DND-41 (cell line): ENCODE measurements at regions not wholly inside any gene's neighbourhood (a gene's known extent, or its start where the extent isn't known, plus 50 kb on each side); places are given as distances from the start of the nearest gene placed in this dataset.

Source experiments
- ATAC-seq: fragments of 200-7000 bp; cut with Tn5 transposase; 3 replicates; pipeline ENCODE4 v1.9.1; 2021; ENCODE audit warnings: low read depth; ENCODE audit not compliant: insufficient read depth
- DNase-seq: peaks from one replicate; pipeline ENCODE4 v3.0.0-alpha.2; 2020
- H2AFZ ChIP-seq: 2 replicates; pipeline ENCODE4 v1.6.0; 2012; ENCODE audit warnings: low read depth, low read length
- H3K27ac ChIP-seq: 2 replicates; pipeline ENCODE4 v1.5.1; 2012; ENCODE audit warnings: low read length, inconsistent platforms
- H3K27me3 ChIP-seq: fragments of 200-600 bp; sonication (generic); 2 replicates; pipeline ENCODE4 v1.6.0; 2012; ENCODE audit warnings: low read length, mild to moderate bottlenecking, inconsistent platforms; ENCODE audit not compliant: insufficient read depth, poor library complexity
- H3K36me3 ChIP-seq: 2 replicates; pipeline ENCODE4 v1.5.1; 2012; ENCODE audit warnings: low read length, inconsistent platforms; ENCODE audit not compliant: insufficient read depth
- H3K4me1 ChIP-seq: 2 replicates; pipeline ENCODE4 v1.5.1; 2012; ENCODE audit warnings: mild to moderate bottlenecking, low read length; ENCODE audit not compliant: insufficient read depth
- H3K4me2 ChIP-seq: 2 replicates; pipeline ENCODE4 v1.6.0; 2012; ENCODE audit warnings: mild to moderate bottlenecking, moderate library complexity, low read length, inconsistent platforms; ENCODE audit not compliant: insufficient read depth
- H3K4me3 ChIP-seq, 2 experiments: fragments of 200-600 bp in 1 of 2; shearing (Covaris generic) in 1 of 2; 2 replicates each; pipeline ENCODE4 v1.5.1; 2012 to 2016; ENCODE audit warnings: inconsistent platforms in 2 of 2, low read length in 2 of 2, mild to moderate bottlenecking in 2 of 2, low read depth in 1 of 2, moderate library complexity in 1 of 2
- H3K79me2 ChIP-seq: 2 replicates; pipeline ENCODE4 v1.6.0; 2012; ENCODE audit warnings: low read length, inconsistent platforms; ENCODE audit not compliant: insufficient read depth
- H3K9ac ChIP-seq: 2 replicates; pipeline ENCODE4 v1.6.0; 2012; ENCODE audit warnings: low read depth, mild to moderate bottlenecking, inconsistent platforms, low read length, moderate library complexity
- H3K9me3 ChIP-seq: 2 replicates; pipeline ENCODE4 v1.5.1; 2012; ENCODE audit warnings: low read length, moderate library complexity, mild to moderate bottlenecking, inconsistent platforms; ENCODE audit not compliant: insufficient read depth, severe bottlenecking
- H4K20me1 ChIP-seq: 2 replicates; pipeline ENCODE4 v1.6.0; 2012; ENCODE audit warnings: low read length; ENCODE audit not compliant: insufficient read depth
- CTCF ChIP-seq: IDR thresholded peaks from 2 replicates; pipeline ENCODE4 v1.5.1; 2012; ENCODE audit warnings: borderline replicate concordance, low read length, moderate library complexity, mild to moderate bottlenecking; ENCODE audit not compliant: poor library complexity, severe bottlenecking; ENCODE audit errors: extremely low read depth
- EZH2 ChIP-seq: IDR thresholded peaks from 3 replicates; pipeline ENCODE4 v1.6.1; 2012; ENCODE audit warnings: borderline replicate concordance, low read depth, mild to moderate bottlenecking, moderate library complexity, low read length, inconsistent platforms; ENCODE audit not compliant: severe bottlenecking

- Histone ChIP-seq H3K27me3 (no peaks in the 10 kb centered on the region), H4K20me1 (no peaks in the 10 kb centered on the region), H3K4me3 (no peak overlapping the region), H3K27ac (no peak overlapping the region), H3K4me2 (no peak overlapping the region), H3K79me2 (no peaks in the 10 kb centered on the region), H3K9me3 (no peaks in the 10 kb centered on the region), H3K4me1 (no peaks in the 10 kb centered on the region), H3K9ac (no peak overlapping the region), H2AFZ (no peak overlapping the region), H3K36me3 (no peaks in the 10 kb centered on the region)
- no peak for ATAC-seq
- no peak for DNase-seq
- no peak for TF ChIP-seq EZH2
- no peak for TF ChIP-seq CTCF
Measured at GRCh38 chr5:102663749-102664530, 91.2 kb upstream of the PAM start.

- Histone ChIP-seq H3K4me2 (no peak overlapping the region), H3K27ac (no peak overlapping the region), H3K36me3 (no peaks in the 10 kb centered on the region), H3K9me3 (no peaks in the 10 kb centered on the region), H3K27me3 (no peaks in the 10 kb centered on the region), H2AFZ (no peak overlapping the region), H3K9ac (no peak overlapping the region), H3K4me1 (no peaks in the 10 kb centered on the region), H3K4me3 (no peak overlapping the region), H4K20me1 (no peaks in the 10 kb centered on the region), H3K79me2 (no peaks in the 10 kb centered on the region)
- no peak for TF ChIP-seq EZH2
- TF ChIP-seq CTCF, result no peak
- no peak for DNase-seq
- ATAC-seq, result no peak
Measured at GRCh38 chr5:102664616-102665335, 90.3 kb upstream of the PAM start.

GRCh38 chr5:102666164-102666946 is 88.8 kb upstream of the PAM start:
- Histone ChIP-seq H3K9ac (no peak overlapping the region), H2AFZ (no peak overlapping the region), H4K20me1 (no peaks in the 10 kb centered on the region), H3K4me1 (no peaks in the 10 kb centered on the region), H3K4me2 (no peak overlapping the region), H3K27me3 (no peaks in the 10 kb centered on the region), H3K79me2 (no peaks in the 10 kb centered on the region), H3K27ac (no peak overlapping the region), H3K9me3 (no peaks in the 10 kb centered on the region), H3K36me3 (no peaks in the 10 kb centered on the region), H3K4me3 (no peak overlapping the region)
- TF ChIP-seq EZH2 (no peak), CTCF (no peak)
- no peak for DNase-seq
- ATAC-seq, result no peak
